IPS-18a (cell line): ENCODE measurements at regions not wholly inside any gene's neighbourhood (a gene's known extent, or its start where the extent isn't known, plus 50 kb on each side); places are given as distances from the start of the nearest gene placed in this dataset.

Source experiments
- H3K27ac ChIP-seq: one replicate; pipeline ENCODE4 v1.5.1; 2013; ENCODE audit warnings: low read length
- H3K27me3 ChIP-seq: one replicate; pipeline ENCODE4 v1.6.1; 2013; ENCODE audit warnings: mild to moderate bottlenecking, low read length; ENCODE audit not compliant: control insufficient read depth, insufficient read depth
- H3K36me3 ChIP-seq: one replicate; pipeline ENCODE4 v1.6.1; 2013; ENCODE audit warnings: low read depth, low read length; ENCODE audit not compliant: control insufficient read depth
- H3K4me1 ChIP-seq: one replicate; pipeline ENCODE4 v1.6.1; 2013; ENCODE audit warnings: low read depth, low read length; ENCODE audit not compliant: control insufficient read depth
- H3K4me3 ChIP-seq: one replicate; pipeline ENCODE4 v1.5.1; 2013; ENCODE audit warnings: low read length
- H3K9ac ChIP-seq: one replicate; pipeline ENCODE4 v1.6.1; 2013; ENCODE audit warnings: mild to moderate bottlenecking, low read length, moderate library complexity
- H3K9me3 ChIP-seq: one replicate; pipeline ENCODE4 v1.6.1; 2013; ENCODE audit warnings: low read depth, low read length; ENCODE audit not compliant: control insufficient read depth

DNA sequence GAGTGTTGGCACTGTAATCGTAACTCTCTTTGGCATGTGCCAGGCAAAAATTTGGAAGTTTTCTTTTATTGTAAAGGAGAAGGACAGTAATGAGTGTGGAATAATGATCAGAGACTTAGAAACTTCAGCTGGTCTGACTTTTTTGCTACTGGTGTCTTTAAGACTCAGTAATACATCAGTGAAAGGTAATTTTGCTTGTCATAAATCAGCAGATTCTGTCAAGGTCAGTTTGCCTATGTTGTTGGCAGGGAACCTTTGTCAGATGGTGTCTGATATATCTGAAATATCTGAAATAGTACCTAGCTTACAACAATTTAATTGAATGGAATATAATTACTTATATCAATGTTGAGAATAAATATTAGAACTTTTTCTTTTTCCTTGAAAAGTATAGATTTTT is 516.9 kb downstream of the LRFN5 start:
- Histone ChIP-seq H3K36me3 (no peaks in the 10 kb centered on the region), H3K27me3 (no peaks in the 10 kb centered on the region), H3K27ac (no peak overlapping the region), H3K9me3 (no peaks in the 10 kb centered on the region), H3K4me3 (no peak overlapping the region), H3K9ac (no peak overlapping the region), H3K4me1 (no peaks in the 10 kb centered on the region)

DNA sequence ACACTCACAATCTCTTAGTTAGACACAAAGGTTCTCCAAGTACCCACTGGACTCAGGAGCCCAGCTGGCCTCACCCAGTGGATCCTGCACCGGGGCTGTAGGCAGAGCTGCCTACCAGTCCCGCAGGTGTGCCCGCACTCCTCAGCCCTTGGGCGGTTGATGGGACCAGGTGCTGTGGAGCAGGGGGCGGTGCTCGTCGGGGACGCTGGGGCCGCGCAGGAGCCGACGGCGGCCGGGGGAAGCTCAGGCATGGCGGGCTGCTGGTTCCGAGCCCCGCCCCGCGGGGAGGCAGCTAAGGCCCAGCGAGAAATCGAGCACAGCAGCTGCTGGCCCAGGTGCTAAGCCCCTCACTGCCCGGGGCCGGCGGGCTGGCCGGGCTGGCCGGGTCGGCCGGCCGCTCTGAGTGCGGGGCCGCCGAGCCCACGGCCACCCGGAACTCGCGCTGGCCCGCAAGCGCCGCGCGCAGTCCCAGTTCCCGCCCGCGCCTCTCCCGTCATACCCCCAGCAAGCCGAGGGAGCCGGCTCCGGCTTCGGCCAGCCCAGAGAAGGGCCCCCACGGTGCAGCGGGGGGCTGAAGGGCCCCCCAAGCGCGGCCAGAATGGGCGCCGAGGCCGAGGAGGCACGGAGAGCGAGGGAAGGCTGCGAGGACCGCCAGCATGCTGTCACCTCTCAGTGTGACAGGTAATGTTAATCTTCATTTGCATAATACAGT is 506.8 kb downstream of the LRFN5 start:
- Histone ChIP-seq H3K9ac (no peak overlapping the region), H3K27ac (no peak overlapping the region), H3K36me3 (no peaks in the 10 kb centered on the region), H3K27me3 (no peaks in the 10 kb centered on the region), H3K9me3 (peaks cover 8% of the 10 kb centered on the region), H3K4me1 (no peaks in the 10 kb centered on the region), H3K4me3 (no peak overlapping the region)

DNA sequence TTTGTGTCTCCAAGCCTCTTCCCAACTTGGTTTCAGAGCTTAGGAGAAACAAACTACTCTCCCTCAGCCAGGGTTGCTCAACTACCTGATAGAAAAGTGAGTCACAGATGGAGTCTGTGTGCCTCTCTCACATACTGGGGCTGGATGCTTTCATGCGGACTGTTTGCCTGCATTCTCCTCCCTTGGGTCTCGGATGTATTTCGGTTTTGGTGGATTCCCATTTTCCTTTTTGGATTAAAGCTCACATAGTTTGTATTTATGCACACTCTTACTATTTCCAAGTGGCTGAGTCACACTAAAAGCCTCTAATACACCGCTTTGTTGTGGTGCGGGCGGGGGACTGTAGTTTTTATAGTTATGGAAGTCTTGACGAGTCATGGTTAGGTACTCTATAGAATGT is 505.4 kb downstream of the LRFN5 start:
- Histone ChIP-seq H3K27me3 (no peaks in the 10 kb centered on the region), H3K36me3 (no peaks in the 10 kb centered on the region), H3K27ac (no peak overlapping the region), H3K4me3 (no peak overlapping the region), H3K9ac (no peak overlapping the region), H3K4me1 (no peaks in the 10 kb centered on the region), H3K9me3 (peaks cover 8% of the 10 kb centered on the region)

DNA sequence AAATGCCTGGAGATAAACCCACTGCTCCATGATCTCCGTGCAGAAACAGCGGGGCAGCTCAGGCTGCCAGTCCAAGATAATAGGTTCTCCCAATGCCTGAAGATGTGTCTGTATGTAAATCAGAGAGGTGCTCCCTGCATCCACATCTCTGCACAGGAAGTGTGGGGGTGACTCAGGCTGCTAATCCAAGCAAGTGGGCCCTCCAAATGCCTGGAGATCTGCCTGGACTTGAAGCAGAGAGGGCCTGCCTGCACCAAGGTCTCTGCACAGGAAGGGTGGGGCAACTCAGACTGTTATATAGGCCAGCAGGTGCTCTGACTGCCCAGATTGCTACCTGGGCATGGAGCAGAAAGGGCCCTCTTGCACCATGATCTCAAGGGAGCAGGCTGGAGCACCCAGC is 504.7 kb downstream of the LRFN5 start:
- Histone ChIP-seq H3K36me3 (no peaks in the 10 kb centered on the region), H3K4me3 (no peak overlapping the region), H3K27me3 (no peaks in the 10 kb centered on the region), H3K9me3 (peaks cover 8% of the 10 kb centered on the region), H3K9ac (no peak overlapping the region), H3K4me1 (no peaks in the 10 kb centered on the region), H3K27ac (no peak overlapping the region)

DNA sequence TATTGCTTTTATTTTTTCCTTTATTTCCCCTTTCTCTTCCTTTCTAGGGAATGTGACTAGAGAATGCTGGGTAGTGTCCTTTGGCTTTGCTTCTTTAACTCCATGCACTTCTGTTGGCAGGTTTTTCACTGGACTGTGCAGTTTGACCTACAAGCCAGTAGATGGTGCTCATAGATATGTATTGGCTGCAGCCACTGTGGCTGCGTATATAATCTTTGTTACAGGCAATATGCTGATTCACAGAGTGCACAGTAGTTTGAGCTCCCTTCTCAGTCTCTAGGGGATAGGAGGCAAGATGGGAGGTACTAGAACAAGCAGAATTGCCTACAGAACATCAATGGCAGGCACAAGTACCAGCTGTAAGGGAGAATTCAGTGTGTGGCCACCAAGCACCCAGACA is 503.5 kb downstream of the LRFN5 start:
- Histone ChIP-seq H3K27me3 (no peaks in the 10 kb centered on the region), H3K9ac (no peak overlapping the region), H3K9me3 (peaks cover 8% of the 10 kb centered on the region), H3K4me1 (no peaks in the 10 kb centered on the region), H3K4me3 (no peak overlapping the region), H3K27ac (no peak overlapping the region), H3K36me3 (no peaks in the 10 kb centered on the region)

DNA sequence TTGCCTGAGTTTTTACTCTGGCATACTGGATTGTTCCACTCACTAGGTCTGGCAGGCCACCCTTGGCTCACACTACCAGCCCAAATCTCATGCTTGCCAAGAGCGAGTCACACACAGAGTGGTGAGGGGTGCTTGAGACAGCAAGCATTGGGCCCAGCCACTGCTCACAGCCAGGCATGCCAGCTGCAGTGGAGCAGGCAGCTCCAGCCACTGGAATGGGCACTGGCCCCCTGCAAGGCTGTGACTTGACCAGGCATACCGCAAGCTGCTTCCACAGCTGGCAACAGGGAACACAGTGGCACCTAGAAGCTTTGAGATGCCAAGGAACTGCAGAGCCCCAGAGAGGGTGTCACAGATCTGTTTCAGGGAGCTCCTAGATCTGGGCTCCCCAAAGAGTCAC is 488.5 kb downstream of the LRFN5 start:
- Histone ChIP-seq H3K27ac (no peak overlapping the region), H3K4me1 (no peaks in the 10 kb centered on the region), H3K36me3 (no peaks in the 10 kb centered on the region), H3K9ac (no peak overlapping the region), H3K9me3 (no peaks in the 10 kb centered on the region), H3K4me3 (no peak overlapping the region), H3K27me3 (no peaks in the 10 kb centered on the region)

DNA sequence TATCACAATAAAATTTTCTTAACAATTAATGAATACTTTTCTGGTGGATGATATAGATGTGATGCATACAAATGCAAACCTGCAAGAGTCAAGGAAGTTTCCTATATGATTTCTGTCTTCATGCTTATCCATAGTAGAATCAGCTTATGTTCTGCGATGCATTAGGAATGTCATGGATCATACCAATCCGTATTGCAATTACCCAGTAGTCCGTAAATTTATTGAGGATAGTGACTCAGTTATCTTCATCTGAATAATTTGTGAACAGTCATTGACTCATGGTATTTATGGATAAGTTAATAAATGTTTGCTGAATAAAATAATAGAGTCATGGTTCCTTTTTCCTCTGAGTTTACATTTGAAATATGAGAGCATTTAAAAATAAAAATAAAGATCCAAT is 483.4 kb downstream of the LRFN5 start:
- Histone ChIP-seq H3K36me3 (no peaks in the 10 kb centered on the region), H3K27me3 (no peaks in the 10 kb centered on the region), H3K9ac (no peak overlapping the region), H3K27ac (no peak overlapping the region), H3K4me3 (no peak overlapping the region), H3K4me1 (no peaks in the 10 kb centered on the region), H3K9me3 (no peaks in the 10 kb centered on the region)

DNA sequence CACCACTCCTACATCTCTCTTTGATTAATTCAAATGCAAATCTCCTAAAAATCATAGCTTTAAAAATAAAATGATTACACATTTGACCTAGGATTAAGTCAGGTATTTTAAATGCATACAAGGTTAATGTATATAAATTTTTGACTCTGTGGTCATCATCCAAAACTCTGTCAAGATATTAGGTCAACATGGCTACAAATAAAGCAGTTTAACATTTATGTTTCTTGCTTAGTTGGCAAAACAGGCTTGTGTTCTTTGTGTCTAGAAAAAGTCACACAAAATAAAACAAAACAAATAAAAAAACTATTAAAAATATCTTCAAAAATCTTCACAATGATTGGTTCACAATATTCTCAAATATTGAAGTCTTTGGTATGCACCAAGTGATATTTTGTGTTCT is 473.2 kb downstream of the LRFN5 start:
- no peaks in the 10 kb centered on the region for H3K9me3 ChIP-seq

DNA sequence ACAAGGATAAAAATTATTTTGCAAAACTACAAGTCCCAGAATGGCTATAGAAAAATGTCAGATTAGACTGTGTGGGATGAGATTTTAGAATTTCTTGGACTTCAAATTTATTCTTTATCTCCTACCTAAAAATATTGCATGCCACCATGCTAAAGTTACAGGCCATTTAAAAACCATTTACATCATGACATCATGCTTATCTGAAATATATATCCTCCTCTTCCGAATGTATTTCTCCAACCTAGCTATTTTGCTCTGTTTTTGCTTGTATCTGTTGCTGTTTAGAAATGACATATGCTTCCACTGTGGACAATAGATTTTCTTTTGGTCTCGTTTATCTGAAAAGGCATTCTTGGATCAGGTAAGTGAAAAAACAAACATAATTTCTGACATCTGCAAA is 471.7 kb downstream of the LRFN5 start:
- Histone ChIP-seq H3K27ac (no peak overlapping the region), H3K4me1 (no peaks in the 10 kb centered on the region), H3K27me3 (no peaks in the 10 kb centered on the region), H3K9me3 (no peaks in the 10 kb centered on the region), H3K4me3 (no peak overlapping the region), H3K36me3 (no peaks in the 10 kb centered on the region), H3K9ac (no peak overlapping the region)

More for the DNA sequence above, 473.2 kb downstream of the LRFN5 start:
- Histone ChIP-seq H3K27ac (no peak overlapping the region), H3K9ac (no peak overlapping the region), H3K27me3 (no peaks in the 10 kb centered on the region), H3K36me3 (no peaks in the 10 kb centered on the region), H3K4me3 (no peak overlapping the region), H3K4me1 (no peaks in the 10 kb centered on the region)

DNA sequence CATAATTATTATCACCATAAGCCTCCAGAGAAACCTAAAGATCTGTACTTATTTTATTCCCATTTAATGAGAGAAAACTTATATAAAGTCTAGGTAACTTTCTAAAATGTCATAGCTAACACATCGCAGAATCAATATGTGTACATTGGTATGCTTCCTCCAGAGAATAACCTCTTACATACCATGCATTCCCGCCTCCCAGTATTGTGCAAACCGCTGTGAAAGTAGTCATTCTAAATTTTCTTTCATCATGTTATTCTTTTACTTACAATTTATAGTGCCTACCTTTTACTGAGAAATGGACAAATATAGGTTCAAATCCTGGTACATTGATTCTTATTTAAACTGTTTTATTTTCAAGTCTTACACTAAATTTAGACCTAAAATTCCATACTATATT is 463.4 kb downstream of the LRFN5 start:
- Histone ChIP-seq H3K4me1 (no peaks in the 10 kb centered on the region), H3K27me3 (no peaks in the 10 kb centered on the region)

DNA sequence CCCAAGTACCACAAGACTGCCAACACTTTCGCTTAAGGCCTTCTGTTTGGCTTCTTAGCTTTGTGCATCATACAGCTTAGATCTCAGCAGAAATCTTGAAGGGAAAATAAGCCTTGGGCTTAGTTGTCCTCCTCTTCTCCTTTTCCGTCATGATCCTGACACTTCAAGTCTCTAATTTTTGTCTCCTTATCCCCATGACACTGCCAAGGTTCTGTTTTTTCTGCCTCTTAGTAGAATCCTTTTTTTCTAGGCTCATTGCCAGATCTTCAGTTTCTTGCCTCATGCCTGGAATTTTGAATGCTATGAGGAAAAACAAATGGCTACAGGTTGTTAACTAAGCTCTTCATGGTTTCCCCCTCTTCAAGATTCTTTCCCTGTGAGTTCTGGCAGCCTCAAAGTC is 450.4 kb downstream of the LRFN5 start:
- no peaks in the 10 kb centered on the region for H3K36me3 ChIP-seq
- no peak overlapping the region for H3K9ac ChIP-seq
- peaks cover 8% of the 10 kb centered on the region for H3K4me1 ChIP-seq
- no peak overlapping the region for H3K4me3 ChIP-seq
- no peaks in the 10 kb centered on the region for H3K9me3 ChIP-seq
- no peaks in the 10 kb centered on the region for H3K27me3 ChIP-seq
- no peak overlapping the region for H3K27ac ChIP-seq

More for the DNA sequence above, 463.4 kb downstream of the LRFN5 start:
- Histone ChIP-seq H3K27ac (no peak overlapping the region), H3K36me3 (no peaks in the 10 kb centered on the region), H3K9ac (no peak overlapping the region), H3K9me3 (no peaks in the 10 kb centered on the region), H3K4me3 (no peak overlapping the region)

DNA sequence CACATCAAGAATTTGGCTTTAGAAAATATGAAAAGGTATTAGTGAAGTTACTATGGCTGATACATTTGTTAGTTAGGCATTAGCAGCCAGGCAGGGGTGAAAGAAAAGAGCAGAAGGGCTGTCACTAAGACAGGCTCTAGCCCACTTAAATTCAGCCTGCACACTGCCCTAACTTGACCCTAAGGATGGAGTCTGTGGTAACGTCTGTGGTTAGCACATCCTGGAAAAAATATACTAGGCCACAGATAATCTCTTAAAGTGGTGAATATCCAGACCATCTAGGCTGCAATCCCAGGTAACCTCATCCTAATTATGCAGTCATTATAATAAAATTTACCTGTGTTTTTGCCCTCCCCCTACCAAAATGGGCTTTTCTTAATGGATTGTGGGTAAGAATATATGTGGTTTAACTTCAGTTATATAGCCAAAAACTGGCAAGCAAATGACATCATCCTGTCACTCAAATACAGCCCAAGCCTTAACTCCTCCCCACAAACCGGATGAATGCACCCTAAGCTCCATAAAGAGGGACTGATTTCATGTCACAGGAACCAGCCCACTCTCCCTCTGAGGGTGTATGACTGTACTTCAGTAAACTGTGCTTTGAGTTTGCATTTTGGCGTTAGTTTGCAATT is 440.9 kb downstream of the LRFN5 start:
- H3K4me3 ChIP-seq = no peak overlapping the region
- H3K9ac ChIP-seq = no peak overlapping the region
- H3K36me3 ChIP-seq = no peaks in the 10 kb centered on the region
- no peaks in the 10 kb centered on the region for H3K27me3 ChIP-seq
- no peaks in the 10 kb centered on the region for H3K9me3 ChIP-seq
- no peak overlapping the region for H3K27ac ChIP-seq
- H3K4me1 ChIP-seq = no peaks in the 10 kb centered on the region
